HEK293 (cell line): ENCODE measurements at regions not wholly inside any gene's neighbourhood (a gene's known extent, or its start where the extent isn't known, plus 50 kb on each side); places are given as distances from the start of the nearest gene placed in this dataset.
"Not testable (repeated sequence)": the region's sequence is repeated elsewhere in the genome, so short reads cannot be mapped to it uniquely, and the experiment has no call there.

ENCODE experiments used
- CTCF ChIP-seq: fragments of 450-650 bp; formaldehyde crosslinking; IDR thresholded peaks from 2 replicates; pipeline ENCODE4 v1.5.1; 2016; ENCODE audit warnings: missing biosample characterization, missing genetic modification characterization
- KLF1 ChIP-seq: fragments of 450-650 bp; formaldehyde crosslinking; IDR thresholded peaks from 2 replicates; pipeline ENCODE4 v1.5.1; 2016; ENCODE audit warnings: missing biosample characterization, missing genetic modification characterization
- ZBTB1 ChIP-seq: fragments of 450-650 bp; formaldehyde crosslinking; IDR thresholded peaks from 2 replicates; pipeline ENCODE4 v1.5.1; 2016; ENCODE audit warnings: missing biosample characterization, missing genetic modification characterization
- ZBTB7A ChIP-seq: fragments of 450-650 bp; formaldehyde crosslinking; IDR thresholded peaks from 2 replicates; pipeline ENCODE4 v1.5.1; 2016; ENCODE audit warnings: low read depth, missing biosample characterization, missing genetic modification characterization
- ZNF174 ChIP-seq: fragments of 450-650 bp; formaldehyde crosslinking; IDR thresholded peaks from 2 replicates; pipeline ENCODE4 v1.5.0; 2017; ENCODE audit warnings: missing biosample characterization, mild to moderate bottlenecking, missing genetic modification characterization
- ZNF549 ChIP-seq: fragments of 450-650 bp; IDR thresholded peaks from 2 replicates; pipeline ENCODE4 v1.5.1; 2018; ENCODE audit warnings: missing biosample characterization, missing genetic modification characterization, mild to moderate bottlenecking, inconsistent platforms, moderate library complexity
- ZNF785 ChIP-seq: fragments of 450-650 bp; formaldehyde crosslinking; IDR thresholded peaks from 2 replicates; pipeline ENCODE4 v1.5.1; 2016; ENCODE audit warnings: missing biosample characterization, missing genetic modification characterization
- TF ChIP-seq, protein P1 (sequence below): fragments of 450-650 bp; formaldehyde crosslinking; IDR thresholded peaks from 2 replicates; pipeline ENCODE4 v1.5.1; 2016; ENCODE audit warnings: missing biosample characterization, missing genetic modification characterization, low read depth

GRCh38 chr17:16844669-16845068 is 127.2 kb downstream of the TNFRSF13B start:
- TF ChIP-seq ZNF785 (tag by site-specific recombination); CTCF (tag by site-specific recombination); ZBTB1 (tag by site-specific recombination); KLF1 (tag by site-specific recombination); ZNF174 (tag by site-specific recombination); ZNF549; ZBTB7A (tag by site-specific recombination): not testable (repeated sequence)
- TF ChIP-seq, protein P1, sequence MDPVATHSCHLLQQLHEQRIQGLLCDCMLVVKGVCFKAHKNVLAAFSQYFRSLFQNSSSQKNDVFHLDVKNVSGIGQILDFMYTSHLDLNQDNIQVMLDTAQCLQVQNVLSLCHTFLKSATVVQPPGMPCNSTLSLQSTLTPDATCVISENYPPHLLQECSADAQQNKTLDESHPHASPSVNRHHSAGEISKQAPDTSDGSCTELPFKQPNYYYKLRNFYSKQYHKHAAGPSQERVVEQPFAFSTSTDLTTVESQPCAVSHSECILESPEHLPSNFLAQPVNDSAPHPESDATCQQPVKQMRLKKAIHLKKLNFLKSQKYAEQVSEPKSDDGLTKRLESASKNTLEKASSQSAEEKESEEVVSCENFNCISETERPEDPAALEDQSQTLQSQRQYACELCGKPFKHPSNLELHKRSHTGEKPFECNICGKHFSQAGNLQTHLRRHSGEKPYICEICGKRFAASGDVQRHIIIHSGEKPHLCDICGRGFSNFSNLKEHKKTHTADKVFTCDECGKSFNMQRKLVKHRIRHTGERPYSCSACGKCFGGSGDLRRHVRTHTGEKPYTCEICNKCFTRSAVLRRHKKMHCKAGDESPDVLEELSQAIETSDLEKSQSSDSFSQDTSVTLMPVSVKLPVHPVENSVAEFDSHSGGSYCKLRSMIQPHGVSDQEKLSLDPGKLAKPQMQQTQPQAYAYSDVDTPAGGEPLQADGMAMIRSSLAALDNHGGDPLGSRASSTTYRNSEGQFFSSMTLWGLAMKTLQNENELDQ (tag by site-specific recombination): not testable (repeated sequence)
